Suppressor macrophage treated with lipopolysaccharide for 4 hours (primary cell): ENCODE measurements at regions not wholly inside any gene's neighbourhood (a gene's known extent, or its start where the extent isn't known, plus 50 kb on each side); places are given as distances from the start of the nearest gene placed in this dataset.

Source experiments
- DNase-seq: peaks from one replicate; pipeline ENCODE4 v3.0.0-alpha.2; 2020

- no peak for DNase-seq
Observed at GRCh38 chr4:137663251-137664045, 131.2 kb upstream of the PCDH18 start.

GRCh38 chr4:137661693-137662092 lies 129.4 kb upstream of the PCDH18 start:
- DNase-seq = no peak

- DNase-seq = no peak
Observed at GRCh38 chr4:137660211-137660610, 127.9 kb upstream of the PCDH18 start.

- DNase-seq = no peak
Observed at GRCh38 chr4:137659431-137659830, 127.1 kb upstream of the PCDH18 start.

- DNase-seq = no peak
Observed at GRCh38 chr4:137656661-137657060, 124.4 kb upstream of the PCDH18 start.

- no peak for DNase-seq
Observed at GRCh38 chr4:137655302-137655701, 123.0 kb upstream of the PCDH18 start.

GRCh38 chr4:137651128-137651527 lies 118.8 kb upstream of the PCDH18 start:
- DNase-seq = no peak

GRCh38 chr4:137649711-137650450 lies 117.6 kb upstream of the PCDH18 start:
- no peak for DNase-seq

- no peak for DNase-seq
Observed at GRCh38 chr4:137648531-137648930, 116.2 kb upstream of the PCDH18 start.

- no peak for DNase-seq
Observed at GRCh38 chr4:137647375-137647774, 115.1 kb upstream of the PCDH18 start.

- no peak for DNase-seq
Observed at GRCh38 chr4:137644201-137644600, 111.9 kb upstream of the PCDH18 start.

GRCh38 chr4:137641544-137641943 lies 109.2 kb upstream of the PCDH18 start:
- DNase-seq = no peak

- no peak for DNase-seq
Observed at GRCh38 chr4:137640838-137641158, 108.5 kb upstream of the PCDH18 start.

- no peak for DNase-seq
Observed at GRCh38 chr4:137640156-137640837, 108.0 kb upstream of the PCDH18 start.

GRCh38 chr4:137638934-137639333 lies 106.6 kb upstream of the PCDH18 start:
- no peak for DNase-seq

- DNase-seq = no peak
Observed at GRCh38 chr4:137635601-137636000, 103.3 kb upstream of the PCDH18 start.

GRCh38 chr4:137635108-137635507 lies 102.8 kb upstream of the PCDH18 start:
- DNase-seq = no peak

- no peak for DNase-seq
Observed at GRCh38 chr4:137632842-137633241, 100.5 kb upstream of the PCDH18 start.

- DNase-seq = no peak
Observed at GRCh38 chr4:137631605-137632004, 99.3 kb upstream of the PCDH18 start.

- no peak for DNase-seq
Observed at GRCh38 chr4:137630252-137630651, 98.0 kb upstream of the PCDH18 start.

GRCh38 chr4:137627739-137628460 lies 95.6 kb upstream of the PCDH18 start:
- DNase-seq = no peak

GRCh38 chr4:137626942-137627738 lies 94.8 kb upstream of the PCDH18 start:
- DNase-seq = no peak
